ENCODE measurements at regions not wholly inside any gene's neighbourhood (a gene's known extent, or its start where the extent isn't known, plus 50 kb on each side); places are given as distances from the start of the nearest gene placed in this dataset.

- TF ChIP-seq CTCF (IDR thresholded peaks at IDR 0.05) (no peak), POLR2A (IDR thresholded peaks at IDR 0.05) (no peak)
Measured at GRCh38 chr17:77300016-77300686, 159.4 kb downstream of the SEC14L1 start.
